H1 (cell line): ENCODE measurements at regions not wholly inside any gene's neighbourhood (a gene's known extent, or its start where the extent isn't known, plus 50 kb on each side); places are given as distances from the start of the nearest gene placed in this dataset.
"Not testable (repeated sequence)": the region's sequence is repeated elsewhere in the genome, so short reads cannot be mapped to it uniquely, and the experiment has no call there.

ENCODE experiments used
- CTCF ChIA-PET: fragments of 300-600 bp; sonication (Branson Sonifier 250); formaldehyde crosslinking; loops from one replicate; lab custom pipeline; 2021; ENCODE audit not compliant: partially characterized antibody; lab: Charles Lee
- POLR2A ChIA-PET: fragments of 300-600 bp; sonication (Branson Sonifier 250); formaldehyde crosslinking; loops from one replicate; lab custom pipeline; 2021; ENCODE audit warnings: inconsistent platforms; ENCODE audit not compliant: partially characterized antibody; lab: Charles Lee
- DNase-seq, 2 experiments: peaks; one replicate each; pipeline versions ENCODE4 v3.0.0 to v3.0.0-alpha.2; 2010 to 2022; ENCODE audit warnings: low spot score in 2 of 2, low read depth in 1 of 2, mixed read lengths in 1 of 2
- FAIRE-seq: peaks from 2 replicates; lab custom pipeline; 2011; peaks lifted over from hg19 to GRCh38; lab: Jason Lieb, UNC
- H2AFZ ChIP-seq: 2 replicates; pipeline ENCODE4 v1.8.1; 2012; ENCODE audit warnings: low read length, inconsistent platforms
- H2AK5ac ChIP-seq: 2 replicates; pipeline ENCODE4 v1.6.1; 2013; ENCODE audit warnings: low read depth, low read length
- H2BK120ac ChIP-seq: replicated peaks from 2 replicates; pipeline ENCODE3; 2013; ENCODE audit warnings: low read depth, low read length, inconsistent platforms
- H2BK12ac ChIP-seq: 2 replicates; pipeline ENCODE4 v1.6.1; 2013; ENCODE audit warnings: low read depth, low read length
- H2BK15ac ChIP-seq: 2 replicates; pipeline ENCODE4 v1.6.1; 2013; ENCODE audit warnings: low read length
- H2BK20ac ChIP-seq: 2 replicates; pipeline ENCODE4 v1.6.1; 2013; ENCODE audit warnings: low read length
- H2BK5ac ChIP-seq: 2 replicates; pipeline ENCODE4 v1.6.1; 2013; ENCODE audit warnings: low read depth, low read length
- H3K14ac ChIP-seq: 2 replicates; pipeline ENCODE4 v1.6.1; 2013; ENCODE audit warnings: inconsistent platforms; ENCODE audit not compliant: insufficient read length
- H3K18ac ChIP-seq: 2 replicates; pipeline ENCODE4 v1.6.1; 2013; ENCODE audit warnings: low read length; ENCODE audit errors: extremely low read depth
- H3K23ac ChIP-seq: 2 replicates; pipeline ENCODE4 v1.6.1; 2013; ENCODE audit warnings: inconsistent platforms; ENCODE audit not compliant: insufficient read length
- H3K23me2 ChIP-seq: 2 replicates; pipeline ENCODE4 v1.6.1; 2013; ENCODE audit warnings: low read depth, low read length
- H3K27ac ChIP-seq: 2 replicates; pipeline ENCODE4 v1.6.1; 2011; ENCODE audit warnings: low read depth, low read length, inconsistent platforms
- H3K27me3 ChIP-seq, 4 experiments: replicated peaks in 1 of 4; 1 replicate in 1 of 4; 2 replicates in 3 of 4; pipeline versions ENCODE4 v1.6.1 to v1.8.1; 2011 to 2013; ENCODE audit warnings: low read length in 3 of 4, mild to moderate bottlenecking in 3 of 4, inconsistent platforms in 2 of 4, mixed read lengths in 2 of 4, moderate library complexity in 1 of 4; ENCODE audit not compliant: control insufficient read depth in 3 of 4, insufficient read depth in 3 of 4; ENCODE audit errors: extremely low read depth in 1 of 4
- H3K36me3 ChIP-seq, 4 experiments: 2 replicates each; pipeline versions ENCODE4 v1.6.1 to v1.8.1; 2011 to 2013; ENCODE audit warnings: mild to moderate bottlenecking in 4 of 4, low read length in 3 of 4, moderate library complexity in 2 of 4, control low read depth in 1 of 4, inconsistent platforms in 1 of 4; ENCODE audit not compliant: insufficient read depth in 4 of 4, control insufficient read depth in 2 of 4
- H3K4ac ChIP-seq: replicated peaks from 2 replicates; pipeline ENCODE3; 2013; ENCODE audit warnings: low read length, low read depth, mixed read lengths, inconsistent platforms; ENCODE audit not compliant: insufficient read length
- H3K4me1 ChIP-seq, 4 experiments: replicated peaks in 1 of 4; 1 replicate in 1 of 4; 2 replicates in 3 of 4; pipeline versions ENCODE4 v1.6.1 to v1.8.1; 2011 to 2013; ENCODE audit warnings: low read length in 3 of 4, inconsistent platforms in 2 of 4, mixed read lengths in 1 of 4; ENCODE audit not compliant: insufficient read depth in 4 of 4, control insufficient read depth in 3 of 4
- H3K4me2 ChIP-seq, 2 experiments: 2 replicates each; pipeline versions ENCODE4 v1.6.1 to v1.8.1; 2011 to 2013; ENCODE audit warnings: low read depth in 2 of 2, low read length in 2 of 2, control low read depth in 1 of 2, inconsistent platforms in 1 of 2, mild to moderate bottlenecking in 1 of 2; ENCODE audit not compliant: insufficient read depth in 1 of 2
- H3K4me3 ChIP-seq, 4 experiments: fragments of 200-600, 300-600 bp in 1 of 4; sonication (generic), shearing (Covaris generic), sonication (Bioruptor Twin) in 1 of 4; 2 replicates each; pipeline versions ENCODE4 v1.5.1 to v1.8.1; 2011 to 2016; ENCODE audit warnings: low read length in 4 of 4, low read depth in 3 of 4, control low read depth in 2 of 4, inconsistent platforms in 2 of 4, mild to moderate bottlenecking in 2 of 4, mixed read lengths in 1 of 4, moderate library complexity in 1 of 4; ENCODE audit not compliant: insufficient read depth in 2 of 4; ENCODE audit errors: extremely low read depth in 1 of 4
- H3K56ac ChIP-seq: replicated peaks from 2 replicates; pipeline ENCODE3; 2013; ENCODE audit warnings: low read depth, mild to moderate bottlenecking, mixed read lengths, low read length, inconsistent platforms; ENCODE audit not compliant: insufficient read length
- H3K79me1 ChIP-seq: 2 replicates; pipeline ENCODE4 v1.6.1; 2013; ENCODE audit warnings: low read depth, low read length, control low read depth
- H3K79me2 ChIP-seq, 2 experiments: 2 replicates each; pipeline versions ENCODE4 v1.6.1 to v1.8.1; 2012 to 2013; ENCODE audit warnings: low read length in 2 of 2, mild to moderate bottlenecking in 2 of 2, inconsistent platforms in 1 of 2; ENCODE audit not compliant: insufficient read depth in 2 of 2, control insufficient read depth in 1 of 2
- H3K9ac ChIP-seq, 4 experiments: replicated peaks in 1 of 4; 1 replicate in 1 of 4; 2 replicates in 3 of 4; pipeline versions ENCODE4 v1.6.1 to v1.8.1; 2011 to 2013; ENCODE audit warnings: low read depth in 3 of 4, low read length in 3 of 4, control low read depth in 2 of 4, mild to moderate bottlenecking in 2 of 4, moderate library complexity in 2 of 4, inconsistent platforms in 1 of 4; ENCODE audit errors: extremely low read depth in 1 of 4
- H3K9me3 ChIP-seq, 2 experiments: 2 replicates each; pipeline versions ENCODE4 v1.6.1 to v1.8.1; 2012 to 2013; ENCODE audit warnings: mild to moderate bottlenecking in 2 of 2, moderate library complexity in 2 of 2, control low read depth in 1 of 2, inconsistent platforms in 1 of 2, low read depth in 1 of 2, low read length in 1 of 2, mixed read lengths in 1 of 2; ENCODE audit not compliant: insufficient read depth in 2 of 2
- H4K20me1 ChIP-seq, 2 experiments: replicated peaks in 1 of 2; 2 replicates each; pipeline versions ENCODE3 to v1.8.1; 2011 to 2013; ENCODE audit warnings: inconsistent platforms in 2 of 2, low read length in 2 of 2, mild to moderate bottlenecking in 1 of 2; ENCODE audit not compliant: insufficient read depth in 2 of 2, control insufficient read depth in 1 of 2
- H4K5ac ChIP-seq: 2 replicates; pipeline ENCODE4 v1.6.1; 2013; ENCODE audit warnings: low read length, low read depth, mixed read lengths, inconsistent platforms; ENCODE audit not compliant: insufficient read length
- H4K8ac ChIP-seq: 2 replicates; pipeline ENCODE4 v1.8.0; 2013; ENCODE audit warnings: mild to moderate bottlenecking, moderate library complexity, low read length, inconsistent platforms; ENCODE audit not compliant: insufficient read depth; ENCODE audit errors: extremely low read depth
- H4K91ac ChIP-seq: replicated peaks from 2 replicates; pipeline ENCODE3; 2013; ENCODE audit warnings: low read length, mixed read lengths, inconsistent platforms; ENCODE audit not compliant: insufficient read length
- KDM1A ChIP-seq: fragments of 200-600, 300-600 bp; sonication (generic); IDR thresholded peaks from 2 replicates; pipeline ENCODE4 v1.7.1; 2016; ENCODE audit warnings: mild to moderate bottlenecking, low read length, borderline replicate concordance
- WGBS, 2 experiments: shearing (Covaris generic) in 1 of 2; methylation state at CpG; one replicate each; pipeline versions ENCODE4 v1.1.6 to v1.1.7; 2013 to 2015; ENCODE audit warnings: low lambda C conversion rate in 2 of 2, mixed read lengths in 2 of 2, inconsistent platforms in 1 of 2, low coverage in 1 of 2, missing lambda C conversion rate in 1 of 2; ENCODE audit not compliant: insufficient replicate concordance in 2 of 2, insufficient coverage in 1 of 2, insufficient read length in 1 of 2; ENCODE audit errors: extremely low coverage in 1 of 2, missing lambda C conversion rate in 1 of 2; 5-methylcytosine and 5-hydroxymethylcytosine counted together

DNA sequence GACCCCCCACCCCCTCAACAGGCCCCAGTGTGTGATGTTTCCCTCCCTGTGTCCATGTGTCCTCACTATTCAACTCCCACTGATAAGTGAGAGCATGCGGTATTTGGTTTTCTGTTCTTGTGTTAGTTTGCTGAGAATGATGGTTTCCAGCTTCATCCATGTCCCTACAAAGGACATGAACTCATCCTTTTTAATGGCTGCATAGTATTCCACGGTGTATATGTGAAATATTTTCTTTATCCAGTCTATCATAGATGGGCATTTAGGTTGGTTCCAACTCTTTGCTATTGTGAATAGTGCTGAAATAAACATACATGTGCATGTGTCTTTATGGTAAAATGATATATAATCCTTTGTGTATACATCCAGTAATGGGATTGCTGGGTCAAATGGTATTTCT is 130.8 kb upstream of the FOXG1 start:
- H3K36me3 ChIP-seq, H4K91ac ChIP-seq, H2AFZ ChIP-seq, H3K79me2 ChIP-seq, H3K4me1 ChIP-seq, H2BK120ac ChIP-seq, FAIRE-seq: not testable (repeated sequence)
- 82% methylated on average over 2 of the region's 2 CpGs; no CpG with 5 or more reads in 1 of the 2 experiments for WGBS, 2 experiments
- peak; percentile 76 for TF ChIP-seq KDM1A
- TF ChIP-seq, all 59 proteins: peak for 1; not testable (repeated sequence) for 58
- H3K14ac ChIP-seq, H2BK20ac ChIP-seq, H3K18ac ChIP-seq, H4K8ac ChIP-seq, H3K79me1 ChIP-seq, H2BK5ac ChIP-seq, H3K4me3 ChIP-seq, H3K9ac ChIP-seq, H3K4me2 ChIP-seq, H4K20me1 ChIP-seq, H3K56ac ChIP-seq, H3K9me3 ChIP-seq, H2AK5ac ChIP-seq, H3K4ac ChIP-seq, H3K27ac ChIP-seq, POLR2A ChIA-PET, H2BK12ac ChIP-seq, H3K27me3 ChIP-seq, H3K23ac ChIP-seq, DNase-seq, CTCF ChIA-PET, H4K5ac ChIP-seq, H3K23me2 ChIP-seq, H2BK15ac ChIP-seq: not testable (repeated sequence)

DNA sequence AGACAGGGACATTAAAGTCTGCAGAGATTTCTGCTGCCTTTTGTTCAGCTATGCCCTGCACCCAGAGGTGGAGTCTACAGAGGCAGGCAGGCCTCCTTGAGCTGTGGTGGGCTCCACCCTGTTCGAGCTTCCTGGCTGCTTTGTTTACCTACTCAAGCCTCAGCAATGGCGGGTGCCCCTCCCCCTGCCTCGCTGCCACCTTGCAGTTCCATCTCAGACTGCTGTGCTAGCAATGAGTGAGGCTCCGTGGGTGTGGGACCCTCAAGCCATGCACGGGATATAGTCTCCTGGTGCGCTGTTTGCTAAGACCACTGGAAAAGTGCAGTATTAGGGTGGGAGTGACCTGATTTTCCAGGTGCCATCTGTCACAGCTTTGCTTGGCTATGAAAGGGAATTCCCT is 125.4 kb upstream of the FOXG1 start:
- H3K18ac ChIP-seq, POLR2A ChIA-PET, H2BK12ac ChIP-seq, H4K20me1 ChIP-seq, H3K14ac ChIP-seq, H2BK15ac ChIP-seq, H3K36me3 ChIP-seq, H2BK120ac ChIP-seq, H4K91ac ChIP-seq, H2AK5ac ChIP-seq, H3K9me3 ChIP-seq, H3K9ac ChIP-seq, CTCF ChIA-PET, DNase-seq, H3K56ac ChIP-seq, H3K27ac ChIP-seq, H2AFZ ChIP-seq, H3K23ac ChIP-seq, H3K79me1 ChIP-seq, H2BK5ac ChIP-seq, FAIRE-seq, H3K27me3 ChIP-seq, H3K4me1 ChIP-seq, H3K4me2 ChIP-seq, H3K79me2 ChIP-seq, H2BK20ac ChIP-seq, H3K4me3 ChIP-seq, H3K23me2 ChIP-seq, H4K5ac ChIP-seq, H3K4ac ChIP-seq, H4K8ac ChIP-seq: not testable (repeated sequence)
- 91% methylated on average over 6 of the region's 6 CpGs; no CpG with 5 or more reads in 1 of the 2 experiments for WGBS, 2 experiments
